ENCODE measurements at regions not wholly inside any gene's neighbourhood (a gene's known extent, or its start where the extent isn't known, plus 50 kb on each side); places are given as distances from the start of the nearest gene placed in this dataset.

GRCh38 chr2:71806432-71806831 is 341.2 kb downstream of the CYP26B1 start:
- TF ChIP-seq CTCF (IDR thresholded peaks at IDR 0.05) (no peak), POLR2AphosphoS5 (IDR thresholded peaks at IDR 0.05) (no peak), POLR2A (IDR thresholded peaks at IDR 0.05) (no peak)

Data from prostate gland (tissue), 2 donors.